ENCODE measurements at regions not wholly inside any gene's neighbourhood (a gene's known extent, or its start where the extent isn't known, plus 50 kb on each side); places are given as distances from the start of the nearest gene placed in this dataset.

- Histone ChIP-seq H3K27me3 (ENCODE audit: control insufficient read depth, insufficient read depth, low read length) (no peaks in the 10 kb centered on the region), H3K27ac (ENCODE audit: insufficient read depth, low read length, poor library complexity, severe bottlenecking) (no peak overlapping the region), H3K9me3 (ENCODE audit: control insufficient read depth in 2 of 2, low read length in 2 of 2) (no peaks in the 10 kb centered on the region), H3K4me1 (ENCODE audit: control insufficient read depth, insufficient read depth, low read length, poor library complexity, severe bottlenecking) (no peaks in the 10 kb centered on the region), H3K36me3 (ENCODE audit: control insufficient read depth, insufficient read depth, low read length) (no peaks in the 10 kb centered on the region), H3K4me3 (ENCODE audit: low read depth, low read length) (no peak overlapping the region)
- H3K36me3 Mint-ChIP-seq: no peaks in the 10 kb centered on the region
- H3K27ac Mint-ChIP-seq: no peak overlapping the region
- H3K4me3 Mint-ChIP-seq: no peak overlapping the region
- ATAC-seq (ENCODE audit: low read depth in 2 of 2): no peak
- no peaks in the 10 kb centered on the region for H3K4me1 Mint-ChIP-seq
- H3K9me3 Mint-ChIP-seq: peaks cover 0 to 6% (median 3%) of the 10 kb centered on the region in 7 donors
- H3K27me3 Mint-ChIP-seq: no peaks in the 10 kb centered on the region
- no peak for DNase-seq
Observed at GRCh38 chrX:113033966-113034680, 193.5 kb upstream of the AMOT start.

DNA sequence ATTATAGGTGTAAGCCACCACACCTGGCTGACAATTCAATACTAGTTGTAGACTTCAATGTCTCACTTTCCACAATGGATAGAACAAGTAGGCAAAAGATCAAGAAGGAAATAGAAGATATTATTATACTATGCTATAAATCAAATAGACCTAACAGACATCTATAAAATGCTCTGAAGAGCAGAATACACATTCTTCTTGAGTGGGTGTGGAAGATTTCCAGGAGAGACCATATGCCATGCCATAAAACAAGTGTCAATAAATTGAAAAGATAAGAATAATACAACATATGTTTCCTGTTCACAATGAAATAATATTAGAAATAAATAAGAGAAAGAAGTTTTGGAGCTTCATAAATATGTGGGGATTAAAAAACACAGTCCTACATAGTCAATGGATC, 179.3 kb upstream of the AMOT start:
- no peak for ATAC-seq (ENCODE audit: low read depth in 2 of 2)
- Mint-ChIP-seq H3K27ac (no peak overlapping the region), H3K9me3 (peaks cover 0 to 4% (median 0%) of the 10 kb centered on the region in 7 donors), H3K36me3 (no peaks in the 10 kb centered on the region), H3K4me3 (no peak overlapping the region), H3K27me3 (no peaks in the 10 kb centered on the region), H3K4me1 (no peaks in the 10 kb centered on the region)
- no peak overlapping the region for H3K27ac ChIP-seq (ENCODE audit: insufficient read depth, low read length, poor library complexity, severe bottlenecking)
- no peak overlapping the region for H3K4me3 ChIP-seq (ENCODE audit: low read depth, low read length)
- no peaks in the 10 kb centered on the region for H3K9me3 ChIP-seq (ENCODE audit: control insufficient read depth in 2 of 2, low read length in 2 of 2)
- DNase-seq: no peak
- no peaks in the 10 kb centered on the region for H3K36me3 ChIP-seq (ENCODE audit: control insufficient read depth, insufficient read depth, low read length)
- no peaks in the 10 kb centered on the region for H3K4me1 ChIP-seq (ENCODE audit: control insufficient read depth, insufficient read depth, low read length, poor library complexity, severe bottlenecking)
- H3K27me3 ChIP-seq (ENCODE audit: control insufficient read depth, insufficient read depth, low read length): no peaks in the 10 kb centered on the region

DNA sequence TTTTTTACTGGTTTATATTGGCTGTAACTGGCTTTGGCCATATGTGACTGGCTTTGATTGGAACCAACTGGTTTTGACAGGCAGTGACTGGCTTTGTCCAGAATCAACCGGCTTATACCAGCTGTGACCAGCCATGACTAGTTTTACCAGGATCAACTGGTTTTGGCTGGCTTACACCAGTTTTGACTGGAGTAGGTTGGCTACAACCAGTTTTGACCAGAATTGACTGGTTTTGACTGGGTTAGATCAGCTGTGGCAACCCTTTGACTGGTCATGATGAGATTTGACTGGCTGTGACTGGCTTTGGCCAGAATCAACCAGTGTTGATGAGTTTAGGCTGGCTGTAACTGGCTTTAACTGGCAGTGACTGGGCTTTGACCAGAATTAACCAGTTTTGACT, 169.2 kb upstream of the AMOT start:
- H3K27ac Mint-ChIP-seq: no peak overlapping the region
- Histone ChIP-seq H3K9me3 (ENCODE audit: control insufficient read depth in 2 of 2, low read length in 2 of 2) (no peaks in the 10 kb centered on the region), H3K4me3 (ENCODE audit: low read depth, low read length) (no peak overlapping the region), H3K27me3 (ENCODE audit: control insufficient read depth, insufficient read depth, low read length) (no peaks in the 10 kb centered on the region), H3K4me1 (ENCODE audit: control insufficient read depth, insufficient read depth, low read length, poor library complexity, severe bottlenecking) (no peaks in the 10 kb centered on the region), H3K36me3 (ENCODE audit: control insufficient read depth, insufficient read depth, low read length) (no peaks in the 10 kb centered on the region), H3K27ac (ENCODE audit: insufficient read depth, low read length, poor library complexity, severe bottlenecking) (no peak overlapping the region)
- ATAC-seq (ENCODE audit: low read depth in 2 of 2) (no peak), DNase-seq (no peak)
- no peaks in the 10 kb centered on the region for H3K27me3 Mint-ChIP-seq
- no peak overlapping the region for H3K4me3 Mint-ChIP-seq
- no peaks in the 10 kb centered on the region for H3K36me3 Mint-ChIP-seq
- peaks cover 0 to 2% (median 0%) of the 10 kb centered on the region in 7 donors for H3K9me3 Mint-ChIP-seq
- H3K4me1 Mint-ChIP-seq: no peaks in the 10 kb centered on the region

- H3K4me3 ChIP-seq (ENCODE audit: low read depth, low read length): no peak overlapping the region
- Mint-ChIP-seq H3K4me3 (no peak overlapping the region), H3K27ac (no peak overlapping the region), H3K9me3 (peaks cover 0 to 2% (median 0%) of the 10 kb centered on the region in 7 donors), H3K4me1 (no peaks in the 10 kb centered on the region), H3K36me3 (no peaks in the 10 kb centered on the region), H3K27me3 (no peaks in the 10 kb centered on the region)
- no peaks in the 10 kb centered on the region for H3K27me3 ChIP-seq (ENCODE audit: control insufficient read depth, insufficient read depth, low read length)
- ATAC-seq (ENCODE audit: low read depth in 2 of 2) (no peak), DNase-seq (no peak)
- H3K27ac ChIP-seq (ENCODE audit: insufficient read depth, low read length, poor library complexity, severe bottlenecking): no peak overlapping the region
- H3K9me3 ChIP-seq (ENCODE audit: control insufficient read depth in 2 of 2, low read length in 2 of 2): no peaks in the 10 kb centered on the region
- H3K4me1 ChIP-seq (ENCODE audit: control insufficient read depth, insufficient read depth, low read length, poor library complexity, severe bottlenecking): no peaks in the 10 kb centered on the region
- no peaks in the 10 kb centered on the region for H3K36me3 ChIP-seq (ENCODE audit: control insufficient read depth, insufficient read depth, low read length)
Observed at GRCh38 chrX:113009029-113009428, 168.4 kb upstream of the AMOT start.

DNA sequence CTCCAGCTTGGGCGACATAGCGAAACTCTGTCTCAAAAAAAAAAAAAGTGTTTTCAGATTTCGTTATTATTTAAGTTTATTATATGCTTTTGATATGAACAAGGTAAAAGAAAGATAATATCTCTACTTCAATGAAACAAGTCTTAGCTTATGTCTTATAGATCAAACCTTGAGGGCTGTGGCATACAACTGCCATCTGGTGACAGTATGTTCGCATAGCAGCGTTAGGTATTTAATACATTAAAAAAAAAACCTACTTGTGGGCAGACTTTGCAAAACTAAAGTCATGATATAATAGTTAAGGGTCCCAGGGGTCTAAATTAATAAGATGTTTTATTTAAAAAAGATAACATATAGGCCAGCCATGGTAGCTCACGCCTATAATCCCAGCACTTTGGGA, 161.2 kb upstream of the AMOT start:
- no peaks in the 10 kb centered on the region for H3K36me3 ChIP-seq (ENCODE audit: control insufficient read depth, insufficient read depth, low read length)
- no peak overlapping the region for H3K4me3 ChIP-seq (ENCODE audit: low read depth, low read length)
- ATAC-seq (ENCODE audit: low read depth in 2 of 2) (no peak), DNase-seq (no peak)
- peaks cover 0 to 2% (median 0%) of the 10 kb centered on the region in 7 donors for H3K9me3 Mint-ChIP-seq
- no peaks in the 10 kb centered on the region for H3K4me1 ChIP-seq (ENCODE audit: control insufficient read depth, insufficient read depth, low read length, poor library complexity, severe bottlenecking)
- no peak overlapping the region for H3K27ac ChIP-seq (ENCODE audit: insufficient read depth, low read length, poor library complexity, severe bottlenecking)
- H3K27ac Mint-ChIP-seq: no peak overlapping the region
- no peaks in the 10 kb centered on the region for H3K27me3 ChIP-seq (ENCODE audit: control insufficient read depth, insufficient read depth, low read length)
- no peaks in the 10 kb centered on the region for H3K4me1 Mint-ChIP-seq
- no peaks in the 10 kb centered on the region for H3K9me3 ChIP-seq (ENCODE audit: control insufficient read depth in 2 of 2, low read length in 2 of 2)
- no peaks in the 10 kb centered on the region for H3K36me3 Mint-ChIP-seq
- H3K4me3 Mint-ChIP-seq: no peak overlapping the region
- H3K27me3 Mint-ChIP-seq: no peaks in the 10 kb centered on the region

GRCh38 chrX:112997991-112998390, 157.4 kb upstream of the AMOT start:
- Histone ChIP-seq H3K27ac (ENCODE audit: insufficient read depth, low read length, poor library complexity, severe bottlenecking) (no peak overlapping the region), H3K4me1 (ENCODE audit: control insufficient read depth, insufficient read depth, low read length, poor library complexity, severe bottlenecking) (no peaks in the 10 kb centered on the region), H3K27me3 (ENCODE audit: control insufficient read depth, insufficient read depth, low read length) (no peaks in the 10 kb centered on the region), H3K36me3 (ENCODE audit: control insufficient read depth, insufficient read depth, low read length) (no peaks in the 10 kb centered on the region), H3K9me3 (ENCODE audit: control insufficient read depth in 2 of 2, low read length in 2 of 2) (no peaks in the 10 kb centered on the region), H3K4me3 (ENCODE audit: low read depth, low read length) (no peak overlapping the region)
- Mint-ChIP-seq H3K4me3 (no peak overlapping the region), H3K27me3 (no peaks in the 10 kb centered on the region), H3K4me1 (no peaks in the 10 kb centered on the region), H3K27ac (no peak overlapping the region), H3K9me3 (peaks cover 0 to 2% (median 0%) of the 10 kb centered on the region in 7 donors), H3K36me3 (no peaks in the 10 kb centered on the region)
- ATAC-seq (ENCODE audit: low read depth in 2 of 2) (no peak), DNase-seq (no peak)

GRCh38 chrX:112991801-112992200, 151.2 kb upstream of the AMOT start:
- H3K27me3 Mint-ChIP-seq: no peaks in the 10 kb centered on the region
- no peaks in the 10 kb centered on the region for H3K4me1 Mint-ChIP-seq
- H3K9me3 ChIP-seq (ENCODE audit: control insufficient read depth in 2 of 2, low read length in 2 of 2): no peaks in the 10 kb centered on the region
- H3K27me3 ChIP-seq (ENCODE audit: control insufficient read depth, insufficient read depth, low read length): no peaks in the 10 kb centered on the region
- H3K27ac Mint-ChIP-seq: no peak overlapping the region
- H3K4me3 Mint-ChIP-seq: no peak overlapping the region
- H3K4me1 ChIP-seq (ENCODE audit: control insufficient read depth, insufficient read depth, low read length, poor library complexity, severe bottlenecking): no peaks in the 10 kb centered on the region
- no peaks in the 10 kb centered on the region for H3K36me3 ChIP-seq (ENCODE audit: control insufficient read depth, insufficient read depth, low read length)
- H3K9me3 Mint-ChIP-seq: peaks cover 0 to 4% (median 0%) of the 10 kb centered on the region in 7 donors
- no peaks in the 10 kb centered on the region for H3K36me3 Mint-ChIP-seq
- no peak overlapping the region for H3K4me3 ChIP-seq (ENCODE audit: low read depth, low read length)
- no peak for ATAC-seq (ENCODE audit: low read depth in 2 of 2)
- no peak for DNase-seq
- no peak overlapping the region for H3K27ac ChIP-seq (ENCODE audit: insufficient read depth, low read length, poor library complexity, severe bottlenecking)

DNA sequence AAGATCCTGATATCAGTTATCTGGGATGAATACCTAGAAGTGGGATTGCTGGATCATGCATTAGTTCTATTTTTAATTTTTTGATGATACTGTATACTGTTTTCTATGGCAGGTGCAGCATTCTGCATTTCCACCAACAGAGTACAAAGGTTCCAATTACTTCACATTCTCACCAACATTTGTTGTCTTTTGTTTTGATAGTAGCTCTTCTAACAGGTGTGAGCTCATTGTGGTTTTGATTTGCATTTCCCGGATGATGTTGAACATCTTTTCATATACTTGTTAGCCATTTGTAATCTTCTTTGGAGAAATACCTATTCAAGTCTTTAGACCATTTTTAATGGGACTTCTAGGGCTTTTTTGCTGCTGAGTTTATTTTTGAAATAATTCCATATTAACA, 139.2 kb upstream of the AMOT start:
- no peak for ATAC-seq (ENCODE audit: low read depth in 2 of 2)
- H3K4me3 Mint-ChIP-seq: no peak overlapping the region
- no peak overlapping the region for H3K27ac Mint-ChIP-seq

More for the DNA sequence above, 139.2 kb upstream of the AMOT start:
- Histone ChIP-seq H3K9me3 (ENCODE audit: control insufficient read depth in 2 of 2, low read length in 2 of 2) (no peaks in the 10 kb centered on the region), H3K27ac (ENCODE audit: insufficient read depth, low read length, poor library complexity, severe bottlenecking) (no peak overlapping the region), H3K27me3 (ENCODE audit: control insufficient read depth, insufficient read depth, low read length) (no peaks in the 10 kb centered on the region), H3K36me3 (ENCODE audit: control insufficient read depth, insufficient read depth, low read length) (no peaks in the 10 kb centered on the region), H3K4me1 (ENCODE audit: control insufficient read depth, insufficient read depth, low read length, poor library complexity, severe bottlenecking) (no peaks in the 10 kb centered on the region), H3K4me3 (ENCODE audit: low read depth, low read length) (no peak overlapping the region)
- Mint-ChIP-seq H3K27me3 (no peaks in the 10 kb centered on the region), H3K9me3 (peaks cover 0 to 3% (median 0%) of the 10 kb centered on the region in 7 donors), H3K4me1 (no peaks in the 10 kb centered on the region), H3K36me3 (no peaks in the 10 kb centered on the region)
- DNase-seq: no peak
